H4 (cell line): ENCODE measurements at regions not wholly inside any gene's neighbourhood (a gene's known extent, or its start where the extent isn't known, plus 50 kb on each side); places are given as distances from the start of the nearest gene placed in this dataset.
A peak's percentile ranks its signal among the peaks of the same experiment; 100 is the strongest.

ENCODE experiments used
- DNase-seq: peaks from one replicate; pipeline ENCODE4 v3.0.0-alpha.2; 2015; ENCODE audit warnings: low spot score

DNA sequence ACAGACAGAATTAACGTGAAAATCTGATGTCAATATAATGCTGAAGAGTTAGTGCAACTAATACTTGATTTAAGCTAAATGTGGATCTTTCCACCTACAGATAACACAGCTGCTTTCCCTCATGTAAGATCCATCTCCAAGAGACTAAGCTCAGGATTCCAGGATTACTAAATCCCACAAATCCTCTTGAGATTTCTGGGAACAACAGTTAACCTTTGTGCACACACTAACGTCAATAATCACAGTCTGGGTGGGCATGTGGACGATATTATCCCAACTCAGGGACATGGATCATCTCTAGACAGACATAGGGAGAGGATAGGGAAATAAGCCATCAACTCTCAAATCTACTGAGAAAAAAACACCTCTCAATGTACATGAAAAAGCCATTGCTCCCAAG is 432.6 kb downstream of the SATB2 start:
- DNase-seq = no peak

GRCh38 chr2:199024224-199024623 is 433.5 kb downstream of the SATB2 start:
- no peak for DNase-seq

- peak; percentile 52 for DNase-seq
Measured at GRCh38 chr2:199019898-199020507, 437.7 kb downstream of the SATB2 start.

GRCh38 chr2:199018826-199019225 is 438.9 kb downstream of the SATB2 start:
- no peak for DNase-seq

GRCh38 chr2:199015072-199015471 is 442.7 kb downstream of the SATB2 start:
- no peak for DNase-seq

DNA sequence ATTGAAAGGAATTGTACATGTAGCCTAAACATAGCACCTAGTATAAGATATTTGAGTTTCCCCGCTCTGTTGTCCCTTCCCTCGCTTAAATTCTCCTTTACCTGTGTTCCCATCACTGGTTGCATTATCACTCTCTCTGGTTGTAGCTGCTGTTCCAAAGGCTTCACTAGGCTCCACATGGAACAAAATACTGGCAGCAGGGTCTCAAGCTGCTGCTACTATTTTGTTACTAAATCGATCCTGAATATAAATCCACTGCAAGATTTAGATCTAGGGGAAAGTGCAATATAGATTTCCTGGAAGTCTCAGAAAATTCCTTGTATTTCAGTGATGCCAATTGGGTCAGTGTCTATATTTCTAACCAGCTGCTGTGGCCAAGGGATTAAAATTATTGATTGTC is 443.5 kb downstream of the SATB2 start:
- no peak for DNase-seq

DNA sequence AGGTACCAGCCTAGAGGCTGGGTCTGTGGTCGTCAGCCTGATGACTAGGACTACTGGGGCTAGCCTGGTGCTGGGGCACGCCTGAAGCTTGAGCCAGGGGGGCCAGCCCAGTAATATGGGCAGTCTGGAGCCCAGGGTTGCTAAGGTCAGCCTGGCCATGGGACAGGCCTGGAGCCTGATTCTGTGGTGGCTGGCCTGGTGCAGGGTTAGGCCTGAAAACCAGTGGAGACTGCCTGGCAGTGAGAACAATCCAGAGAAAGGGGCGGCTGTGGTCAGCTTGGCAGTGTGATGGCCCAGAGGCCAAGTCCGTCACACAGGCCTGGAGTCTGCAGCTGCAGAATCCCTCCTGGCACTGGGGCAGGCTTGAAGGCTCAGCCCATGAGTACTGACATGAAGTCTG is 445.8 kb downstream of the SATB2 start:
- no peak for DNase-seq

DNA sequence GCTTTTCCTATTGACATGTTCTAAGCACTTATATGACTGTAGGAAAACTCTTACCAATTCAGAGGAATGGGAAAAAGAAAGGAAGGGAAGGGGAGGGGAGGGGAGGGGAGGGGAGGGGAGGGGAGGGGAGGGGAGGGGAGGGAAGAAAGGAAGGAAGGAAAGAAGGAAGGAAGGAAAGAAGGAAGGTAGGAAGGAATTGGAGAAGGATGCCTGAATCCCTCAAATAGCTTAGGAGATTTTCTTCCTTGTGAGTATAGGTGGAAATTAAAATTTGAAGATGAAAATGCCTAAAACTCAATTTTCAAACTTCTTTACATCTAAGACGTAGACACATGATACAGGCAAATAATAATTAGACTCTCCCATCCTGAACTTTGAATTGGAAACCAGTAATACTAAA is 463.1 kb downstream of the SATB2 start:
- DNase-seq = no peak

GRCh38 chr2:198991431-198991830 is 466.3 kb downstream of the SATB2 start:
- DNase-seq = no peak

DNA sequence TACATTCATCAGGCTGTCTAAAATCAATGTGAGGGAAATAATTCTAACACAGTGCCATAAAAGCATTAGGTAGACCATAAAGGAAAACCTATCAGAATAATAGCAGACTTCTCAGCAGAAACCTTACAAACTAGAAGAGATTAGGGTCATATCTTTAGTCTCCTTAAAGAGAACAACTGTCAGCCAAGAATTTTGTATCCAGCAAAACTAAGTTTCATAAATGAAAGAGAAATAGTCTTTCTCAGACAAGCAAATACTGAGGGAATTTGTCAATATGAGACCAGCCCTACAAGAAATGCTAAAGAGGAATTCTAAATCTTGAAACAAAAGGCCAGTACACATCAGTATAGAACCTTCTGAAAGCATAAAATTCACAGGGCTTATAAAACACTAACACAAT is 482.0 kb downstream of the SATB2 start:
- DNase-seq = no peak

GRCh38 chr2:198973785-198974184 is 484.0 kb downstream of the SATB2 start:
- no peak for DNase-seq

DNA sequence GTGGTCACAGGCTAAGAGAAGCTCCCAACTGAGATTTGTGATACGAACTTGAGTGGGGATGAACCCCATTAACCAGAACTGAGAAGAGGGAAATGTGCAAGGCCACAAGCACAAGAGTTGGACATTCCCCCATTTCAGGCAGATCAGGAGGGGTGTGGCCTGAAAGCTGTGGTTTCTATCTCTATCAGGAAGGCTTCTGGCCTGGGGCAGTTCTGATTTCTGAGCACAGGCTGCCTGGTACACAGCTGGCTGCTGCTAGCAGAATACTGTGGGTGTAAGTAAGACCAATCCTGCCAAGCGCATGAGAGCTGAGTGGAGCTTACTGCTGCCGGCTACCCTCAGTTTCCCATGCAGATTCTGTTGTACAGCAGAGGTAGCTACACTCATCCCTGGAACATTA is 484.6 kb downstream of the SATB2 start:
- no peak for DNase-seq

DNA sequence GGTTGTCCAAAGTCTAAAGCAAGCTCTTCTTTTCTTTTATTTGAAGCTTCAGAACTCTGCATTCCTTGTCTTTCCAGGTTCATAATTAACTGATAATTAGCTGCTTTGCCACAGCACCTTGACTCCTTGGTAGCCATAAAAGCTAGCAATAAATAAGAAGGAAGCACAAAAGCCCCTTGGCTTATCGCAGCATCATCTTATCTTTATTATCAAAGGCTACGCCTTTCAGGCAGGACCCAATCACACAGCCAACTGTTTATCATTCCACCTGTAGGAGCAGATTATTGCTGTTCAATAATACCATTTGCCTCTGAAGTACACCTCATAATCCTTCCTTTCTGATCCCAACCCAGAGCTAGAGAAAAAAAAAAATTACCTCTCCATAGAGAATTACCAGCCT is 489.2 kb downstream of the SATB2 start:
- no peak for DNase-seq

DNA sequence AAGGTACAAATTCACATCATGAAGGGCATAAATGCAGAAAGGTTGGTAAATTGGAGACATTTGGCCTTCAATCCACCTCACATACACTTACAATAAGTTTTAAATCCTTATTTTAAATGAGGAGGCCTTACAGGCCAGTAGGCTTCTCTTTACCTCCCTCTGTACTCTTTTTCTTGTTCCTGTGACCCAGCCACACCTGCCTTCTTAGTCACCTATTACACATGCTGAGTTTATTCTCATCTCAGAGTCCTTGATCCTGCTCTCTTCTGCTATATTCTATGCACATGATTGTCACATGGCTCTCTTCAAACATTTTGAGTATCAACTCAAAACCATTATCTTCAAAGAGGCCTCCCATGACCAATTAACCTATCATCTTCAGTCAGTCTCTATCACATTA is 491.5 kb downstream of the SATB2 start:
- no peak for DNase-seq

GRCh38 chr2:198961547-198961946 is 496.2 kb downstream of the SATB2 start:
- no peak for DNase-seq

DNA sequence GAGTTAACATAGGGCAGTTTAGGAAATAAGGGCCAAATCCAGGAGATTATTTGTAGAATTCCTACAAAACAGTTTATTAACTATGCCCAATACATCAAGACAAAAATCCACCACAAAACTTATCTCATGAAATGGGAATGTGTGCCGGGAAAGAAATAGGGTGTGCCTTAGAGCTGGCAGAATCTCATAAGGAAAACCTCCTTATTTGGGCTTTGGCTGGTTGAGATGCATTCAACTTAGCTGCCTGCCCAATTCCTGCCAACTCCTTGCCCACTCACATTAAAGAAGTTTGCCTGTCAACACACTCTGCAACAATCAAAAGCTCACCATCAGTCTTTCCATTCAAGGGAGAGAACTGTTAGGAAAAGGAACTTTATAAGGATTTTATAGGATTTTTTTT is 500.6 kb downstream of the SATB2 start:
- DNase-seq = peak; percentile 20

DNA sequence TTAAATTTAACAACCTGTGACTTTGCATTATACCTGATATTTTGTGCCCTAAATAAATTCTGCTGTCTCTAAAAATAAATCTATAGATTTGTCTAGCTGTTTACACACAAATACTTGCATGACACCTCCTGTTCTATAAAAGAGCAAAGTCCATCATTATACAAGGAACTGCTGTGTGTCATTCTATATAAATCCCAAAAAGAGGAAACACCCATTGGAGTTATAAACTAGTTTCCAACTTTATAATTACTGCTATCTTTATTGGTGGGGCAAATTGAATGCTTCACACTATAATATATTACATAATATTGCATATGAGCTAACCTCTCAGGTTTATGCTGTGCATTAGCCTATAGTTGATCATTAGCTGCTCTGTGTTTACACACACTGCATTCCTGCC is 504.4 kb downstream of the SATB2 start:
- DNase-seq = no peak

GRCh38 chr2:198950803-198951202 is 506.9 kb downstream of the SATB2 start:
- DNase-seq = no peak

GRCh38 chr2:198945496-198945895 is 512.2 kb downstream of the SATB2 start:
- no peak for DNase-seq

DNA sequence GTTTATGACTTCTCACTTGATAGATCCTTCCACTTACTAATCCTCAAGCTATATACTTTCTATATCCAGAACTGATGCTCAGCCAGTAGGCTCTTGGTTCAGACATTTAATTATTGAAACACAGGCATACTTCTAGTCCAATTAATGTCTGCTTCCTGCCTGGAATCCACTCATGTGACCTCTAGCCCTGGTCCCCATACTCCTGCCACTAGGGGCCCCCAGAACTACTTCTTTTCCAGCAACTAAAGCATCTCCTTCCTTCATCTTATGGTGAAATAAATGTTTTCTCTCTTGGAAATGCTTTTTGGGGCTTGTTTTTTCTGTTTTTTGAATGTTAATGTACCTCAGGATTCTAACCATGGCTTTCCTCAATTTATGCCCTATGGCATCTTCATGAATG is 527.6 kb downstream of the SATB2 start:
- peak; percentile 11 for DNase-seq

DNA sequence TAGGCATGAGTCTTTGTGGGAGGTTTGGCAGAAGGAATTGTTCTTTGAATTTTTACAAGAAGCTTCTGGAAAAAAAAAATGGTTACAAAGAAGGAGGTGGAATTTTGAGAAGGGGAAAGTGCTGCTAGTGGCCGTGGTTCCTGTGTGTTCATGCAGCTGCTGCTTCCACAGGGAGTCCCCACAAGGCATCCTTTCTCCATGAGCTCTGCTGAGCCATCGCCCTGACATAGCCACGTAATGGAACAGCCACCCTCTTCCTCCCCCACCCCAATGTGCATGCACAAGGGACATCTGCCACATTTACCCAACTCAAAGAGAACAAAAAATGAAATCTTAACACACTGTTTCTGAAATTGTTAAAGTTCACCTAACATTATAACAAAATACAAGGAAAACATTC is 529.7 kb downstream of the SATB2 start:
- no peak for DNase-seq

DNA sequence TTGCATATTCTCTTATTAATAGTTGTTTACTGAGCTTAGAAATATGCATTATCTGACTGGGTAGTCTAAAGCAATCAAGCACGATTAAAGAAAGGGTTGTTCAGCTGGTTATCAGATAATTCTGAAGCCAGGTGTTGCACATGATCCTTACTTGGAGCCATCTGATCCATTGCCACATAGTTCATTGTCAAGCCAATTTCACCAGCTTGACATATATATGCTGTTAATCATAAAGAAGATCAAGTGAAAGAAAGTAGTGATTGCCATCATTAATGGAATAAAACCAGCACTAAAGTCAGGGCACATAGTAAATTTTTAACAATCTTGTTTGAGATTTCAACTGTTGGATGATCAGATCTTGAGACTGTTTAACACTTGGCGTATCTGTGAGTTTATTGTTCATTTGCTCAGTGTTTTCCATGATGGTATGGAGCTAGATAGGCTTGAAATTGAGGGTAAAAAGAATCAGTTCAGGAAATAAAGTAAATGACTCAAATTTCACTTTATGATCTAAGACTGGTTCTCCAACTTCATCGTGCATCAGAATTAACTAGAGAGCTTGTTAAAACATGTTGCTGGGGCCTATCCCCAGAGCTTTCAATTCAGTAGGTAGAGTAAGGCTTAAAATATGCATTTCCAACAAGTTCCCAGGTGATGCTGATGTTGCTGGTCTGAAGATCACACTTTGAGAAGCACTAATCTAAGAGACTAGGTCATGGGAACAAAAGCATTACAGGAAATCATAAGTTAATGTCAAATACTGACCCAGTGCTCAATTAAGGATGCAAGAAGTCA is 539.6 kb downstream of the SATB2 start:
- DNase-seq = no peak

DNA sequence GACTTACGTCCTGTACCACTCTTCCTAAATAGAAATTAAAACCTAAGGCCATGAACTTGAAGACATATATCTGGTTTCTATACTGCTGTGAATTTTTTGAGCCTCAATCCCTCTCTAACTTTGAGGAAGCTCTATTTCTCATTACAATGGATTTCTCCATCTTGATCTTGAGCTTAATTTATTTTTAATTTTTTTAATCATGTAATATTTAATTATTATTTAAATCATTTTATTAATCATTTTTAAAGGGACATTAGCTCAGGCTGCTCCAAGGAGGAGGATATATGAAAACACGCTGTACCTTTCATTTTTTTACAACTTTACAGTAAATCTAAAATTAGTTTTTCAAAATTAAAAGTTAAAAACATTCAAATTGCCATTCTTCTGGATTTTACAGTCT is 540.5 kb downstream of the SATB2 start:
- no peak for DNase-seq
